Kidney epithelial cell (primary cell): ENCODE measurements at regions not wholly inside any gene's neighbourhood (a gene's known extent, or its start where the extent isn't known, plus 50 kb on each side); places are given as distances from the start of the nearest gene placed in this dataset.

Experiments
- DNase-seq: peaks from one replicate; pipeline ENCODE4 v3.0.0-alpha.2; 2010; ENCODE audit warnings: low read depth
- H3K27me3 ChIP-seq: 2 replicates; pipeline ENCODE4 v1.6.0; 2011; ENCODE audit warnings: low read length; ENCODE audit not compliant: control insufficient read depth, insufficient read depth
- H3K36me3 ChIP-seq: 2 replicates; pipeline ENCODE4 v1.5.1; 2011; ENCODE audit warnings: low read length; ENCODE audit not compliant: control insufficient read depth, insufficient read depth
- H3K4me3 ChIP-seq: 2 replicates; pipeline ENCODE4 v1.5.1; 2011; ENCODE audit warnings: low read depth, mild to moderate bottlenecking, control low read depth, low read length
- TF ChIP-seq, protein P1 (sequence below): IDR thresholded peaks from 2 replicates; pipeline ENCODE4 v1.5.1; 2011; ENCODE audit warnings: mild to moderate bottlenecking, moderate library complexity, low read length, control low read depth, inconsistent platforms; ENCODE audit not compliant: insufficient read depth, poor library complexity, severe bottlenecking

DNA sequence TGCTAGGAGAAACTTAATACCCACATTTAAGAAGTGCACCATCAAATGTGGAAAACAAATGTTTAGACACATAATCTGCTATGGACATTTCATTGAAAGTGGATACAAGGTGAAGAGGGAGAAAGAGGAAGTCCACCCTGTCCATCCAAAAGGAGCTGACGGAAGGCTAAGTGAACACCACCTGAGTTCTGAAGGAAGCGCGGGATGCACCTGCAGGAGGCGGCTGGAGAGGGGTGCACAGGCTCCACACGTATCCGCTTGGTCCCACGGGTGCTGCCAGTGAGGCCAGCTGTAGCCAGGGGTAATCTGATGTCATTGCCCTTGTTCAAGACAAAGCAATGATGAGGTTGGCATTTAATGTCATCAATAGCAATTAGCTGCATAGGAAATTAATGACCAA is 75.9 kb upstream of the TMEM18 start:
- no peaks in the 10 kb centered on the region for H3K27me3 ChIP-seq
- TF ChIP-seq, protein P1, sequence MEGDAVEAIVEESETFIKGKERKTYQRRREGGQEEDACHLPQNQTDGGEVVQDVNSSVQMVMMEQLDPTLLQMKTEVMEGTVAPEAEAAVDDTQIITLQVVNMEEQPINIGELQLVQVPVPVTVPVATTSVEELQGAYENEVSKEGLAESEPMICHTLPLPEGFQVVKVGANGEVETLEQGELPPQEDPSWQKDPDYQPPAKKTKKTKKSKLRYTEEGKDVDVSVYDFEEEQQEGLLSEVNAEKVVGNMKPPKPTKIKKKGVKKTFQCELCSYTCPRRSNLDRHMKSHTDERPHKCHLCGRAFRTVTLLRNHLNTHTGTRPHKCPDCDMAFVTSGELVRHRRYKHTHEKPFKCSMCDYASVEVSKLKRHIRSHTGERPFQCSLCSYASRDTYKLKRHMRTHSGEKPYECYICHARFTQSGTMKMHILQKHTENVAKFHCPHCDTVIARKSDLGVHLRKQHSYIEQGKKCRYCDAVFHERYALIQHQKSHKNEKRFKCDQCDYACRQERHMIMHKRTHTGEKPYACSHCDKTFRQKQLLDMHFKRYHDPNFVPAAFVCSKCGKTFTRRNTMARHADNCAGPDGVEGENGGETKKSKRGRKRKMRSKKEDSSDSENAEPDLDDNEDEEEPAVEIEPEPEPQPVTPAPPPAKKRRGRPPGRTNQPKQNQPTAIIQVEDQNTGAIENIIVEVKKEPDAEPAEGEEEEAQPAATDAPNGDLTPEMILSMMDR: no peak
- no peak for DNase-seq
- no peak overlapping the region for H3K4me3 ChIP-seq
- no peaks in the 10 kb centered on the region for H3K36me3 ChIP-seq

GRCh38 chr2:751474-751873 is 74.3 kb upstream of the TMEM18 start:
- H3K36me3 ChIP-seq: no peaks in the 10 kb centered on the region
- TF ChIP-seq, protein P1: no peak
- no peak for DNase-seq
- no peaks in the 10 kb centered on the region for H3K27me3 ChIP-seq
- no peak overlapping the region for H3K4me3 ChIP-seq

- Histone ChIP-seq H3K36me3 (no peaks in the 10 kb centered on the region), H3K4me3 (no peak overlapping the region), H3K27me3 (no peaks in the 10 kb centered on the region)
- DNase-seq: no peak
- TF ChIP-seq, protein P1: no peak
These were observed 73.4 kb upstream of the TMEM18 start for GRCh38 chr2:750628-751027.

GRCh38 chr2:747762-748351 is 70.7 kb upstream of the TMEM18 start:
- H3K4me3 ChIP-seq: no peak overlapping the region
- H3K36me3 ChIP-seq: no peaks in the 10 kb centered on the region
- no peak for DNase-seq
- TF ChIP-seq, protein P1: no peak
- H3K27me3 ChIP-seq: no peaks in the 10 kb centered on the region

- Histone ChIP-seq H3K36me3 (no peaks in the 10 kb centered on the region), H3K27me3 (no peaks in the 10 kb centered on the region), H3K4me3 (no peak overlapping the region)
- DNase-seq: no peak
- TF ChIP-seq, protein P1: no peak
These were observed 69.5 kb upstream of the TMEM18 start for GRCh38 chr2:746697-747096.

GRCh38 chr2:744088-744487 is 66.9 kb upstream of the TMEM18 start:
- DNase-seq: no peak
- TF ChIP-seq, protein P1: no peak

More at GRCh38 chr2:744088-744487, 66.9 kb upstream of the TMEM18 start:
- Histone ChIP-seq H3K4me3 (no peak overlapping the region), H3K36me3 (no peaks in the 10 kb centered on the region), H3K27me3 (no peaks in the 10 kb centered on the region)
